ENCODE measurements at regions not wholly inside any gene's neighbourhood (a gene's known extent, or its start where the extent isn't known, plus 50 kb on each side); places are given as distances from the start of the nearest gene placed in this dataset.

DNA sequence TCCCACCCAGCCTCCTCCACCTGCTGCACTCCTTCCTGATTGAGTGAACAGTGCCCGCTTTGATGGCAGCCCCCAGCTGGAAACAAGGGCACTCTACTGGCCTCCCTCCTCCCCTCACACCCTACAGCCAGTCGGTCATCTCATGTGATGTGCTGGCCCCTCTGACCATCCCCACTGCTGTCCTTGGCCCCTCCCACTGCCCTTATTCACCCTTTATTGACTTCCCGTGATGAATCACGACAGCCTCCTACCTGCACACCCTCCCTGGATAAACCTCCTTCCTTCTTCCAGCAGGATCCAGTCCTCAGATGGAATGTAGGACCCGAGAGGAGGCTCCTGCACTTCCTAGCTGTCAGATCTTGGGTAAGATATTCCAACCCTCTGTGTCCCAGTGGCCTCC is 186.5 kb upstream of the SH3BP4 start:
- TF ChIP-seq, protein P1, sequence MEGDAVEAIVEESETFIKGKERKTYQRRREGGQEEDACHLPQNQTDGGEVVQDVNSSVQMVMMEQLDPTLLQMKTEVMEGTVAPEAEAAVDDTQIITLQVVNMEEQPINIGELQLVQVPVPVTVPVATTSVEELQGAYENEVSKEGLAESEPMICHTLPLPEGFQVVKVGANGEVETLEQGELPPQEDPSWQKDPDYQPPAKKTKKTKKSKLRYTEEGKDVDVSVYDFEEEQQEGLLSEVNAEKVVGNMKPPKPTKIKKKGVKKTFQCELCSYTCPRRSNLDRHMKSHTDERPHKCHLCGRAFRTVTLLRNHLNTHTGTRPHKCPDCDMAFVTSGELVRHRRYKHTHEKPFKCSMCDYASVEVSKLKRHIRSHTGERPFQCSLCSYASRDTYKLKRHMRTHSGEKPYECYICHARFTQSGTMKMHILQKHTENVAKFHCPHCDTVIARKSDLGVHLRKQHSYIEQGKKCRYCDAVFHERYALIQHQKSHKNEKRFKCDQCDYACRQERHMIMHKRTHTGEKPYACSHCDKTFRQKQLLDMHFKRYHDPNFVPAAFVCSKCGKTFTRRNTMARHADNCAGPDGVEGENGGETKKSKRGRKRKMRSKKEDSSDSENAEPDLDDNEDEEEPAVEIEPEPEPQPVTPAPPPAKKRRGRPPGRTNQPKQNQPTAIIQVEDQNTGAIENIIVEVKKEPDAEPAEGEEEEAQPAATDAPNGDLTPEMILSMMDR (IDR thresholded peaks at IDR 0.05; ENCODE audit: borderline replicate concordance, extremely low read depth, low read length, poor library complexity, severe bottlenecking): no peak
- no peak for TF ChIP-seq EZH2 (IDR thresholded peaks at IDR 0.05; ENCODE audit: borderline replicate concordance, low read depth, low read length, severe bottlenecking)

Measured in DND-41 (cell line).